OCI-LY1 (cell line): ENCODE measurements at regions not wholly inside any gene's neighbourhood (a gene's known extent, or its start where the extent isn't known, plus 50 kb on each side); places are given as distances from the start of the nearest gene placed in this dataset.

Source experiments
- CTCF ChIP-seq: fragments of 200-600 bp; sonication (generic), shearing (Covaris generic); IDR thresholded peaks from 2 replicates; pipeline ENCODE4 v1.5.1; 2017; ENCODE audit warnings: mild to moderate bottlenecking, antibody characterized with exemption, low read length, moderate library complexity, mixed read lengths
- EZH2 ChIP-seq: fragments of 200-600 bp; sonication (generic), shearing (Covaris generic); IDR thresholded peaks from 2 replicates; pipeline ENCODE4 v1.8.0; 2017; ENCODE audit warnings: borderline replicate concordance, mixed run types, mild to moderate bottlenecking, antibody characterized with exemption, low read length, moderate library complexity, mixed read lengths

GRCh38 chr5:33284681-33285080 is 156.1 kb upstream of the TARS1 start:
- no peak for TF ChIP-seq CTCF
- TF ChIP-seq EZH2: no peak
